Erythroblast (primary cell): ENCODE measurements at regions not wholly inside any gene's neighbourhood (a gene's known extent, or its start where the extent isn't known, plus 50 kb on each side); places are given as distances from the start of the nearest gene placed in this dataset.

Experiments used
- GATA1 ChIP-seq: IDR thresholded peaks from 2 replicates; pipeline ENCODE4 v1.6.1; 2011; ENCODE audit warnings: low read depth, mild to moderate bottlenecking, control low read depth, low read length, moderate library complexity
- POLR2A ChIP-seq: IDR thresholded peaks from 2 replicates; pipeline ENCODE4 v1.6.1; 2011; ENCODE audit warnings: mild to moderate bottlenecking, low read length

GRCh38 chr16:65746941-65747340 lies 619.5 kb upstream of the CDH5 start:
- TF ChIP-seq POLR2A (no peak), GATA1 (no peak)
